Hepatocyte (in vitro differentiated cells): ENCODE measurements at regions not wholly inside any gene's neighbourhood (a gene's known extent, or its start where the extent isn't known, plus 50 kb on each side); places are given as distances from the start of the nearest gene placed in this dataset.

ENCODE experiments used
- EZH2 ChIP-seq: fragments of 200-600 bp; sonication (generic); IDR thresholded peaks from 2 replicates; pipeline ENCODE4 v1.6.1; 2016; ENCODE audit warnings: antibody characterized with exemption, mild to moderate bottlenecking, borderline replicate concordance
- TF ChIP-seq, protein P1 (sequence below): fragments of 200-600 bp; sonication (generic); IDR thresholded peaks from 2 replicates; pipeline ENCODE4 v1.5.1; 2016; ENCODE audit warnings: antibody characterized with exemption, mild to moderate bottlenecking; ENCODE audit not compliant: poor library complexity

DNA sequence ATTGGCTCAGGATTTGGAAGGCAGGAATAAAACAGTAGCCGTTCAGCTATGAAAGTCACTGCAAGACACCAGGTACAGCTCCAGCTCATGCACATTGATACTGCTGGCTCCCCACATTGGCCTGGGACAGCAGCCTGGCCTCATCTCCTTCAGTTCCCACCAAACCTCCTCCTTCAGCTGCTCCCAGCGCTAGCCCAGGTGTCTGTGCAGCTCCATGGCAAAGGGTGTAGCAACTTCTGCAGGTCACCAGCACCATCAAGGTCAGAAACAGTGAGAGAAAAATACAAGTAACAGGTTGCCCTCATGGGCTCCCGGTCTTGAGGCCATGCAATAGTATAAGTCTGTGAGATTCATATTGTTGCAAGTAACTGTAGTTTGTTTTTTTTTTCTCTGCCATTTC, 216.7 kb upstream of the CTAGE1 start:
- TF ChIP-seq, protein P1, sequence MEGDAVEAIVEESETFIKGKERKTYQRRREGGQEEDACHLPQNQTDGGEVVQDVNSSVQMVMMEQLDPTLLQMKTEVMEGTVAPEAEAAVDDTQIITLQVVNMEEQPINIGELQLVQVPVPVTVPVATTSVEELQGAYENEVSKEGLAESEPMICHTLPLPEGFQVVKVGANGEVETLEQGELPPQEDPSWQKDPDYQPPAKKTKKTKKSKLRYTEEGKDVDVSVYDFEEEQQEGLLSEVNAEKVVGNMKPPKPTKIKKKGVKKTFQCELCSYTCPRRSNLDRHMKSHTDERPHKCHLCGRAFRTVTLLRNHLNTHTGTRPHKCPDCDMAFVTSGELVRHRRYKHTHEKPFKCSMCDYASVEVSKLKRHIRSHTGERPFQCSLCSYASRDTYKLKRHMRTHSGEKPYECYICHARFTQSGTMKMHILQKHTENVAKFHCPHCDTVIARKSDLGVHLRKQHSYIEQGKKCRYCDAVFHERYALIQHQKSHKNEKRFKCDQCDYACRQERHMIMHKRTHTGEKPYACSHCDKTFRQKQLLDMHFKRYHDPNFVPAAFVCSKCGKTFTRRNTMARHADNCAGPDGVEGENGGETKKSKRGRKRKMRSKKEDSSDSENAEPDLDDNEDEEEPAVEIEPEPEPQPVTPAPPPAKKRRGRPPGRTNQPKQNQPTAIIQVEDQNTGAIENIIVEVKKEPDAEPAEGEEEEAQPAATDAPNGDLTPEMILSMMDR = no peak
- TF ChIP-seq EZH2 = no peak
